ENCODE measurements at regions not wholly inside any gene's neighbourhood (a gene's known extent, or its start where the extent isn't known, plus 50 kb on each side); places are given as distances from the start of the nearest gene placed in this dataset.

- no peak for TF ChIP-seq ZNF462 (CRISPR knock-in tag; IDR thresholded peaks at IDR 0.05)
- no peak for TF ChIP-seq ZNF114 (CRISPR knock-in tag; IDR thresholded peaks at IDR 0.05)
- no peak for TF ChIP-seq ETS1 (IDR thresholded peaks at IDR 0.05)
Observed at GRCh38 chr22:48403521-48404403, 1423.9 kb downstream of the BRD1 start (continued).

GRCh38 chr22:48402591-48403031 lies 1425.1 kb downstream of the BRD1 start:
- Mint-ChIP-seq H3K27ac (no peak overlapping the region), H3K9me3 (peaks cover 4% of the 10 kb centered on the region; the same call in 1 of the 3 replicates), H3K4me3 (no peak overlapping the region), H3K4me1 (peaks cover 4% of the 10 kb centered on the region), H3K27me3 (ENCODE audit: insufficient read depth, low read depth, poor library complexity) (no peaks in the 10 kb centered on the region), H3K36me3 (ENCODE audit: low read depth) (peaks cover 3% of the 10 kb centered on the region; the same call in 1 of the 3 replicates)
- Histone ChIP-seq H3K4me1 (ENCODE audit: insufficient read depth) (no peaks in the 10 kb centered on the region), H3K27ac (ENCODE audit: low read depth) (no peak overlapping the region), H3K4me2 (no peak overlapping the region), H3K9me2 (ENCODE audit: insufficient read depth) (no peaks in the 10 kb centered on the region), H3K27me3 (ENCODE audit: insufficient read depth) (no peaks in the 10 kb centered on the region), H2AFZ (no peak overlapping the region), H4K20me1 (replicated peaks; ENCODE audit: insufficient read depth) (no peaks in the 10 kb centered on the region), H3F3A (replicated peaks; ENCODE audit: low read depth) (no peaks in the 10 kb centered on the region), H3K36me3 (ENCODE audit: insufficient read depth) (0 out of 2 replicates have a peak, but pooled peaks cover 5% of the 10 kb centered on the region), H3K4me3 (no peak overlapping the region), H3K79me2 (replicated peaks; ENCODE audit: insufficient read depth) (no peaks in the 10 kb centered on the region)
- DNase-seq (ENCODE audit: low spot score) = no peak
- ATAC-seq = no peak
- TF ChIP-seq STAT1 (IDR thresholded peaks at IDR 0.05; ENCODE audit: unreplicated experiment) = no peak
- no peak for TF ChIP-seq NANOG (IDR thresholded peaks at IDR 0.05; ENCODE audit: borderline replicate concordance)
- TF ChIP-seq ETS1 (IDR thresholded peaks at IDR 0.05) = no peak
- TF ChIP-seq JUNB (IDR thresholded peaks at IDR 0.05; ENCODE audit: unreplicated experiment) = no peak
- TF ChIP-seq EZH2phosphoT487 (IDR thresholded peaks at IDR 0.05; ENCODE audit: unreplicated experiment) = no peak
- no peak for TF ChIP-seq ZNF331 (CRISPR knock-in tag; IDR thresholded peaks at IDR 0.05; ENCODE audit: low read depth)
- TF ChIP-seq CREB1 (CRISPR knock-in tag; IDR thresholded peaks at IDR 0.05; ENCODE audit: low read depth) = no peak
- TF ChIP-seq CTCF (conservative IDR thresholded peaks at IDR 0.05; ENCODE audit: low read depth in 2 of 2) = no peak
- no peak for TF ChIP-seq EZH2 (IDR thresholded peaks at IDR 0.05; ENCODE audit: low read depth, unreplicated experiment)

Data from GM23338 (cell line).